GM12864 (cell line): ENCODE measurements at regions not wholly inside any gene's neighbourhood (a gene's known extent, or its start where the extent isn't known, plus 50 kb on each side); places are given as distances from the start of the nearest gene placed in this dataset.

Source experiments
- DNase-seq: peaks from one replicate; pipeline ENCODE4 v3.0.0-alpha.2; 2011; ENCODE audit warnings: low read depth
- H3K4me3 ChIP-seq: 2 replicates; pipeline ENCODE4 v1.5.1; 2011; ENCODE audit warnings: mild to moderate bottlenecking, low read depth, low read length, control low read depth
- CTCF ChIP-seq: IDR thresholded peaks from 2 replicates; pipeline ENCODE4 v1.5.1; 2011; ENCODE audit warnings: low read depth, mild to moderate bottlenecking, moderate library complexity, low read length, control low read depth, inconsistent platforms; ENCODE audit errors: missing control alignments

GRCh38 chr12:46678426-46678825, 147.4 kb downstream of the SLC38A4 start:
- DNase-seq = no peak
- no peak overlapping the region for H3K4me3 ChIP-seq
- TF ChIP-seq CTCF = no peak

DNA sequence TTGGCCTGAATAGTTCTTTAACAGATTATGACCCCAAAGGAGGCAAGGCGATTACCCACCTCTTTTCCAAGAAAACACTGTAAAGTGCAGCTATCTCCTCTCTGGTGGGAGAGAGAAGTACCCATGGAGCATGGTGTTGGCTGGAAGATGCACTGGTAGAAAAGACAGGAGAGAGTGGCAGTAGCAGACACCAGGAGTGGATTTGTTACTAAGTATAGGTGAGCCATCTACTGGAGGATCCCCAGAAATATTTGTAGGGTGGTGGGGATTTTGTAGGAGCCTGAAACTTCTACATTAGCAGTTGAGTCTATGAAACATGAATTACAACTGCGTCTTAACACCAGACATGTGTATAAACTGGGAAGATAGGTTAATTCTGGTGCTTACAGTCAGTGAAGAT, 148.0 kb downstream of the SLC38A4 start:
- no peak overlapping the region for H3K4me3 ChIP-seq
- no peak for TF ChIP-seq CTCF
- DNase-seq = no peak

DNA sequence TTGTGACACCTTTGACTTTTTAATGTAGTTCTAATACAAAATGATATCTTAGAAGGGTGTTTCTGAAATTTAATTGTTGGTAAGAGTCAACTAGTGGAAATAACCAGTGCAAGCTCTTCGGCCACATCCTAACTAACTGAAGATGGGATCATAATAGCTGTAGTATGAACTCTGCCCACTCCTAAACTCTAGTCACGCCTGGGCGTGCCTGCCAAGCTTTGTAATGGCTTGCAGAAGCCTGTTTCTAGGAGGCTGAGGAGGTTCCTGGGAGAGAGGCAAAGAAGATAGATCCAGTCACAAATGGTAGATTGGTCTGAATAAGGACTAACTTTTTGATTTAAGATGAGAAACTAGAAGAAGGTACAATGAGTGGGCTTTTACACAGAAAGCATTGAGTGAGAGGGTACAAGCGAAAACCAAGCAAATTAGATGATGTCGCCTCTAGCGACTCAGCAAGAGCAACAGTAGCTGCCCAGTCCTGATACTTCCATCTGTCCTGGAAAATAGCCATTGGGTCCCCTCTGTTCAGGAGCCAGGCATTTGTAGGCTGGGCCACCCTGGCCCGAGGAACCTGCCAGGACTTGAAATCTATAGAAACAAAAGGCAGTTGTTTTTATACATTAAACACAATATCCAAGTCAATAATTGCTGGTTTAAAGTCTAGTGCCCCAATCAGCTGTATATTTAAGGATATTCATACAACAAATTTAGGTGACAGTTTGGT, 148.8 kb downstream of the SLC38A4 start:
- DNase-seq = no peak
- H3K4me3 ChIP-seq = no peak overlapping the region
- no peak for TF ChIP-seq CTCF

GRCh38 chr12:46676396-46676795, 149.4 kb downstream of the SLC38A4 start:
- DNase-seq = no peak
- TF ChIP-seq CTCF = no peak
- no peak overlapping the region for H3K4me3 ChIP-seq

- peak; percentile 37 for TF ChIP-seq CTCF
- no peak overlapping the region for H3K4me3 ChIP-seq
- no peak for DNase-seq
These were observed 150.1 kb downstream of the SLC38A4 start for GRCh38 chr12:46675736-46676135.

GRCh38 chr12:46674800-46675199, 151.0 kb downstream of the SLC38A4 start:
- TF ChIP-seq CTCF = no peak
- no peak overlapping the region for H3K4me3 ChIP-seq
- no peak for DNase-seq

GRCh38 chr12:46674129-46674528, 151.7 kb downstream of the SLC38A4 start:
- no peak for DNase-seq
- H3K4me3 ChIP-seq = no peak overlapping the region
- no peak for TF ChIP-seq CTCF
